Effector memory CD8-positive, alpha-beta T cell (primary cell): ENCODE measurements at regions not wholly inside any gene's neighbourhood (a gene's known extent, or its start where the extent isn't known, plus 50 kb on each side); places are given as distances from the start of the nearest gene placed in this dataset.
"Not testable (repeated sequence)": the region's sequence is repeated elsewhere in the genome, so short reads cannot be mapped to it uniquely, and the experiment has no call there.

ENCODE experiments used
- ATAC-seq: fragments of 150-1000 bp; cut with Tn5 transposase; replicated peaks from 2 replicates; pipeline ENCODE4 v1.10.0; 2021; ENCODE audit warnings: mild to moderate bottlenecking, moderate library complexity
- DNase-seq, 3 experiments: peaks; one replicate each; pipeline ENCODE4 v3.0.0; 2021
- H3K27ac Mint-ChIP-seq, 2 donors: one replicate each; pipeline ENCODE4 v1.8.0; 2022; ENCODE audit warnings: mild to moderate bottlenecking in 2 of 2, mixed read lengths in 2 of 2, moderate library complexity in 2 of 2
- H3K27me3 Mint-ChIP-seq, 2 donors: one replicate each; pipeline ENCODE4 v1.8.0; 2022; ENCODE audit warnings: mixed read lengths in 2 of 2
- H3K36me3 Mint-ChIP-seq: one replicate; pipeline ENCODE4 v1.8.0; 2022; ENCODE audit warnings: mild to moderate bottlenecking, moderate library complexity, mixed read lengths; ENCODE audit not compliant: insufficient read depth
- H3K4me1 Mint-ChIP-seq, 2 donors: one replicate each; pipeline ENCODE4 v1.8.0; 2022; ENCODE audit warnings: low read depth in 2 of 2, mixed read lengths in 2 of 2
- H3K4me3 Mint-ChIP-seq, 2 donors: one replicate each; pipeline ENCODE4 v1.8.0; 2022; ENCODE audit warnings: mild to moderate bottlenecking in 2 of 2, mixed read lengths in 2 of 2, moderate library complexity in 2 of 2
- H3K9me3 Mint-ChIP-seq, 2 donors: one replicate each; pipeline ENCODE4 v1.8.0; 2022; ENCODE audit warnings: mixed read lengths in 2 of 2

- no peak for DNase-seq
- H3K4me3 Mint-ChIP-seq: no peak overlapping the region
- ATAC-seq: no peak
- H3K27me3 Mint-ChIP-seq: no peaks in the 10 kb centered on the region
- no peaks in the 10 kb centered on the region for H3K36me3 Mint-ChIP-seq
- H3K27ac Mint-ChIP-seq: no peak overlapping the region
- H3K9me3 Mint-ChIP-seq: peaks cover 6 to 9% of the 10 kb centered on the region in 2 donors
- no peaks in the 10 kb centered on the region for H3K4me1 Mint-ChIP-seq
Measured at GRCh38 chr11:80293293-80293692, 852.5 kb upstream of the TENM4 start.

GRCh38 chr11:80284946-80285785, 844.3 kb upstream of the TENM4 start:
- H3K9me3 Mint-ChIP-seq: peaks cover 13 to 14% of the 10 kb centered on the region in 2 donors
- no peak overlapping the region for H3K27ac Mint-ChIP-seq
- ATAC-seq (no peak), DNase-seq (no peak)
- H3K4me3 Mint-ChIP-seq: no peak overlapping the region
- no peaks in the 10 kb centered on the region for H3K4me1 Mint-ChIP-seq
- no peaks in the 10 kb centered on the region for H3K27me3 Mint-ChIP-seq
- no peaks in the 10 kb centered on the region for H3K36me3 Mint-ChIP-seq

- Mint-ChIP-seq H3K36me3 (no peaks in the 10 kb centered on the region), H3K4me1 (no peaks in the 10 kb centered on the region), H3K9me3 (peaks cover 6 to 9% of the 10 kb centered on the region in 2 donors), H3K4me3 (no peak overlapping the region), H3K27me3 (no peaks in the 10 kb centered on the region), H3K27ac (no peak overlapping the region)
- ATAC-seq (no peak), DNase-seq (no peak)
Measured at GRCh38 chr11:80282643-80283042, 841.8 kb upstream of the TENM4 start.

GRCh38 chr11:80281194-80281593, 840.4 kb upstream of the TENM4 start:
- Mint-ChIP-seq H3K27me3 (no peaks in the 10 kb centered on the region), H3K27ac (no peak overlapping the region), H3K4me1 (no peaks in the 10 kb centered on the region), H3K9me3 (peaks cover 5 to 6% of the 10 kb centered on the region in 2 donors), H3K36me3 (no peaks in the 10 kb centered on the region), H3K4me3 (no peak overlapping the region)
- ATAC-seq (no peak), DNase-seq (no peak)

GRCh38 chr11:80280737-80281136, 839.9 kb upstream of the TENM4 start:
- no peak for DNase-seq
- no peak overlapping the region for H3K4me3 Mint-ChIP-seq
- no peaks in the 10 kb centered on the region for H3K4me1 Mint-ChIP-seq
- no peaks in the 10 kb centered on the region for H3K36me3 Mint-ChIP-seq
- peaks cover 5 to 7% of the 10 kb centered on the region in 2 donors for H3K9me3 Mint-ChIP-seq
- no peaks in the 10 kb centered on the region for H3K27me3 Mint-ChIP-seq
- ATAC-seq: no peak
- H3K27ac Mint-ChIP-seq: no peak overlapping the region

- Mint-ChIP-seq H3K36me3 (no peaks in the 10 kb centered on the region), H3K4me1 (no peaks in the 10 kb centered on the region), H3K27me3 (no peaks in the 10 kb centered on the region), H3K4me3 (no peak overlapping the region), H3K9me3 (peaks cover 6 to 10% of the 10 kb centered on the region in 2 donors), H3K27ac (no peak overlapping the region)
- ATAC-seq (no peak), DNase-seq (no peak)
Measured at GRCh38 chr11:80261776-80262175, 820.9 kb upstream of the TENM4 start.

GRCh38 chr11:80257319-80258015, 816.6 kb upstream of the TENM4 start:
- not testable (repeated sequence) for DNase-seq, H3K27me3 Mint-ChIP-seq, H3K36me3 Mint-ChIP-seq, H3K4me3 Mint-ChIP-seq, ATAC-seq, H3K4me1 Mint-ChIP-seq, H3K27ac Mint-ChIP-seq
- H3K9me3 Mint-ChIP-seq: peaks cover 9 to 10% of the 10 kb centered on the region in 2 donors

GRCh38 chr11:80255021-80255420, 814.2 kb upstream of the TENM4 start:
- ATAC-seq: no peak
- no peaks in the 10 kb centered on the region for H3K4me1 Mint-ChIP-seq
- no peak for DNase-seq
- no peak overlapping the region for H3K27ac Mint-ChIP-seq
- H3K36me3 Mint-ChIP-seq: no peaks in the 10 kb centered on the region
- H3K27me3 Mint-ChIP-seq: no peaks in the 10 kb centered on the region
- H3K4me3 Mint-ChIP-seq: no peak overlapping the region
- peaks cover 0 to 11% of the 10 kb centered on the region in 2 donors for H3K9me3 Mint-ChIP-seq

GRCh38 chr11:80241766-80242165, 800.9 kb upstream of the TENM4 start:
- Mint-ChIP-seq H3K27ac (no peak overlapping the region), H3K9me3 (peaks cover 23 to 28% of the 10 kb centered on the region in 2 donors), H3K27me3 (no peaks in the 10 kb centered on the region), H3K36me3 (no peaks in the 10 kb centered on the region), H3K4me1 (no peaks in the 10 kb centered on the region), H3K4me3 (no peak overlapping the region)
- ATAC-seq: no peak
- DNase-seq: no peak

- H3K9me3 Mint-ChIP-seq: peaks cover 22 to 26% of the 10 kb centered on the region in 2 donors
- no peak overlapping the region for H3K27ac Mint-ChIP-seq
- ATAC-seq (no peak), DNase-seq (no peak)
- no peaks in the 10 kb centered on the region for H3K36me3 Mint-ChIP-seq
- H3K4me3 Mint-ChIP-seq: no peak overlapping the region
- no peaks in the 10 kb centered on the region for H3K4me1 Mint-ChIP-seq
- no peaks in the 10 kb centered on the region for H3K27me3 Mint-ChIP-seq
Measured at GRCh38 chr11:80240245-80240644, 799.4 kb upstream of the TENM4 start.

GRCh38 chr11:80239217-80239616, 798.4 kb upstream of the TENM4 start:
- no peak for DNase-seq
- Mint-ChIP-seq H3K4me1 (no peaks in the 10 kb centered on the region), H3K27me3 (no peaks in the 10 kb centered on the region), H3K36me3 (no peaks in the 10 kb centered on the region), H3K4me3 (no peak overlapping the region), H3K9me3 (peaks cover 22 to 32% of the 10 kb centered on the region in 2 donors), H3K27ac (no peak overlapping the region)
- ATAC-seq: no peak

GRCh38 chr11:80227915-80228314, 787.1 kb upstream of the TENM4 start:
- Mint-ChIP-seq H3K27ac (no peak overlapping the region), H3K4me3 (no peak overlapping the region), H3K4me1 (no peaks in the 10 kb centered on the region), H3K27me3 (no peaks in the 10 kb centered on the region), H3K36me3 (no peaks in the 10 kb centered on the region), H3K9me3 (peaks cover 8 to 11% of the 10 kb centered on the region in 2 donors)
- no peak for DNase-seq
- ATAC-seq: no peak

- Mint-ChIP-seq H3K36me3 (no peaks in the 10 kb centered on the region), H3K4me3 (no peak overlapping the region), H3K27me3 (no peaks in the 10 kb centered on the region), H3K9me3 (peaks cover 6 to 18% of the 10 kb centered on the region in 2 donors), H3K27ac (no peak overlapping the region), H3K4me1 (no peaks in the 10 kb centered on the region)
- ATAC-seq (no peak), DNase-seq (no peak)
Measured at GRCh38 chr11:80214413-80214812, 773.6 kb upstream of the TENM4 start.

GRCh38 chr11:80211673-80212072, 770.8 kb upstream of the TENM4 start:
- H3K4me1 Mint-ChIP-seq: no peaks in the 10 kb centered on the region

More at GRCh38 chr11:80211673-80212072, 770.8 kb upstream of the TENM4 start:
- peaks cover 8 to 13% of the 10 kb centered on the region in 2 donors for H3K9me3 Mint-ChIP-seq
- no peaks in the 10 kb centered on the region for H3K36me3 Mint-ChIP-seq
- no peak overlapping the region for H3K4me3 Mint-ChIP-seq
- no peak for DNase-seq
- H3K27me3 Mint-ChIP-seq: no peaks in the 10 kb centered on the region
- ATAC-seq: no peak
- no peak overlapping the region for H3K27ac Mint-ChIP-seq
